ENCODE measurements at regions not wholly inside any gene's neighbourhood (a gene's known extent, or its start where the extent isn't known, plus 50 kb on each side); places are given as distances from the start of the nearest gene placed in this dataset.
A peak's percentile ranks its signal among the peaks of the same experiment; 100 is the strongest.

- H3K4me2 ChIP-seq (ENCODE audit: low read length), result no peak overlapping the region
- H3K79me2 ChIP-seq (ENCODE audit: insufficient read depth, low read length), result no peaks in the 10 kb centered on the region
- H2AFZ ChIP-seq (ENCODE audit: low read depth, low read length), result no peak overlapping the region
- Mint-ChIP-seq H3K27ac (ENCODE audit: unreplicated experiment) (no peak overlapping the region), H3K27me3 (ENCODE audit: low read depth, unreplicated experiment) (no peaks in the 10 kb centered on the region), H3K36me3 (ENCODE audit: low read depth, unreplicated experiment) (no peaks in the 10 kb centered on the region), H3K4me3 (ENCODE audit: unreplicated experiment) (no peak overlapping the region), H3K9me3 (ENCODE audit: unreplicated experiment) (no peaks in the 10 kb centered on the region), H3K4me1 (ENCODE audit: low read depth, unreplicated experiment) (no peaks in the 10 kb centered on the region)
- H4K20me1 ChIP-seq (ENCODE audit: insufficient read depth, low read length), result no peaks in the 10 kb centered on the region
- DNase-seq (ENCODE audit: low read depth) (no peak), FAIRE-seq (no peak)
- no peak overlapping the region for H3K27ac ChIP-seq (ENCODE audit: low read depth, low read length)
- H3K36me3 ChIP-seq (ENCODE audit: insufficient read depth, low read length), result no peaks in the 10 kb centered on the region
- no peak overlapping the region for H3K9ac ChIP-seq (ENCODE audit: low read length)
- no peak for TF ChIP-seq CTCF (IDR thresholded peaks at IDR 0.05; ENCODE audit: insufficient read depth, low read depth, low read length)
- no peak for TF ChIP-seq EZH2 (IDR thresholded peaks at IDR 0.05; ENCODE audit: insufficient read depth, low read length)
- H3K4me1 ChIP-seq (ENCODE audit: insufficient read depth, low read length), result no peaks in the 10 kb centered on the region
- no peaks in the 10 kb centered on the region for H3K27me3 ChIP-seq (ENCODE audit: insufficient read depth, low read length)
- H3K4me3 ChIP-seq (ENCODE audit: insufficient read depth, low read depth, low read length), result no peak overlapping the region
- H3K9me3 ChIP-seq (ENCODE audit: insufficient read depth, low read depth, low read length), result no peaks in the 10 kb centered on the region
These were observed 424.6 kb downstream of the METTL4 start for GRCh38 chr18:2146754-2147153.

GRCh38 chr18:2147476-2148230 lies 423.7 kb downstream of the METTL4 start:
- Mint-ChIP-seq H3K4me1 (ENCODE audit: low read depth, unreplicated experiment) (no peaks in the 10 kb centered on the region), H3K9me3 (ENCODE audit: unreplicated experiment) (no peaks in the 10 kb centered on the region), H3K27me3 (ENCODE audit: low read depth, unreplicated experiment) (no peaks in the 10 kb centered on the region), H3K36me3 (ENCODE audit: low read depth, unreplicated experiment) (no peaks in the 10 kb centered on the region), H3K4me3 (ENCODE audit: unreplicated experiment) (no peak overlapping the region), H3K27ac (ENCODE audit: unreplicated experiment) (no peak overlapping the region)
- Histone ChIP-seq H3K9me3 (ENCODE audit: insufficient read depth, low read depth, low read length) (no peaks in the 10 kb centered on the region), H3K27ac (ENCODE audit: low read depth, low read length) (no peak overlapping the region), H3K4me1 (ENCODE audit: insufficient read depth, low read length) (no peaks in the 10 kb centered on the region), H3K9ac (ENCODE audit: low read length) (no peak overlapping the region), H3K4me3 (ENCODE audit: insufficient read depth, low read depth, low read length) (no peak overlapping the region), H3K79me2 (ENCODE audit: insufficient read depth, low read length) (no peaks in the 10 kb centered on the region), H2AFZ (ENCODE audit: low read depth, low read length) (no peak overlapping the region), H3K27me3 (ENCODE audit: insufficient read depth, low read length) (no peaks in the 10 kb centered on the region), H3K4me2 (ENCODE audit: low read length) (peak overlapping the region; percentile 37), H4K20me1 (ENCODE audit: insufficient read depth, low read length) (no peaks in the 10 kb centered on the region), H3K36me3 (ENCODE audit: insufficient read depth, low read length) (no peaks in the 10 kb centered on the region)
- FAIRE-seq (no peak), DNase-seq (ENCODE audit: low read depth) (peak; percentile 89)
- no peak for TF ChIP-seq EZH2 (IDR thresholded peaks at IDR 0.05; ENCODE audit: insufficient read depth, low read length)
- no peak for TF ChIP-seq CTCF (IDR thresholded peaks at IDR 0.05; ENCODE audit: insufficient read depth, low read depth, low read length)

GRCh38 chr18:2148823-2149222 lies 422.5 kb downstream of the METTL4 start:
- H3K27ac ChIP-seq (ENCODE audit: low read depth, low read length), result no peak overlapping the region
- H3K27me3 Mint-ChIP-seq (ENCODE audit: low read depth, unreplicated experiment), result no peaks in the 10 kb centered on the region
- no peaks in the 10 kb centered on the region for H3K4me1 ChIP-seq (ENCODE audit: insufficient read depth, low read length)
- H3K9me3 Mint-ChIP-seq (ENCODE audit: unreplicated experiment), result no peaks in the 10 kb centered on the region
- H3K4me1 Mint-ChIP-seq (ENCODE audit: low read depth, unreplicated experiment), result no peaks in the 10 kb centered on the region
- no peak overlapping the region for H3K4me3 Mint-ChIP-seq (ENCODE audit: unreplicated experiment)
- H4K20me1 ChIP-seq (ENCODE audit: insufficient read depth, low read length), result no peaks in the 10 kb centered on the region
- peaks cover under 1% of the 10 kb centered on the region for H3K27me3 ChIP-seq (ENCODE audit: insufficient read depth, low read length)
- H3K9me3 ChIP-seq (ENCODE audit: insufficient read depth, low read depth, low read length), result no peaks in the 10 kb centered on the region
- no peak overlapping the region for H2AFZ ChIP-seq (ENCODE audit: low read depth, low read length)
- no peaks in the 10 kb centered on the region for H3K79me2 ChIP-seq (ENCODE audit: insufficient read depth, low read length)
- H3K36me3 ChIP-seq (ENCODE audit: insufficient read depth, low read length), result no peaks in the 10 kb centered on the region
- H3K4me3 ChIP-seq (ENCODE audit: insufficient read depth, low read depth, low read length), result no peak overlapping the region
- H3K27ac Mint-ChIP-seq (ENCODE audit: unreplicated experiment), result no peak overlapping the region
- FAIRE-seq (no peak), DNase-seq (ENCODE audit: low read depth) (no peak)
- no peak for TF ChIP-seq CTCF (IDR thresholded peaks at IDR 0.05; ENCODE audit: insufficient read depth, low read depth, low read length)
- TF ChIP-seq EZH2 (IDR thresholded peaks at IDR 0.05; ENCODE audit: insufficient read depth, low read length), result no peak
- H3K9ac ChIP-seq (ENCODE audit: low read length), result no peak overlapping the region
- no peak overlapping the region for H3K4me2 ChIP-seq (ENCODE audit: low read length)
- no peaks in the 10 kb centered on the region for H3K36me3 Mint-ChIP-seq (ENCODE audit: low read depth, unreplicated experiment)

Measured in astrocyte (in vitro differentiated cells and primary cell).